ENCODE measurements at regions not wholly inside any gene's neighbourhood (a gene's known extent, or its start where the extent isn't known, plus 50 kb on each side); places are given as distances from the start of the nearest gene placed in this dataset.

DNA sequence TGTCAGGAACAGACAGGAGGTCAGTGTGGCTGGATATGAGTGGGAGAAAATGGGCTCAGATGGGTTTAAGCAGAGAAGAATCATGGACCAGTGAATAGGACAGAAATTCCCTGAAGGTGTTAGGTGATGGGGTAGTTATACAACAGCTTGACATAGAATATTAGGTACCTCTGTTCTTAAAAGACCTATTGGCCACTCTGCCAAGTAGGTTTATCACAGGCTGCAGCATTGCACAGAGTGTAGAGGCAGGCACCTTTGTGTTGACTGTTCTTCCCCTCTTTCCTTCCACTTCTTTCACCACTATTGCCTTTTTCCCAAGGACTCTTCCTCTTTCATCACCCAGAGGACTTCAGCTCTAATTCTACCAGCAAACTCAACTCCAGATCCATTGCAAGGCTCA is 274.4 kb downstream of the CDCA7 start:
- H3K4me3 ChIP-seq (ENCODE audit: low read depth, low read length): no peak overlapping the region

DNA sequence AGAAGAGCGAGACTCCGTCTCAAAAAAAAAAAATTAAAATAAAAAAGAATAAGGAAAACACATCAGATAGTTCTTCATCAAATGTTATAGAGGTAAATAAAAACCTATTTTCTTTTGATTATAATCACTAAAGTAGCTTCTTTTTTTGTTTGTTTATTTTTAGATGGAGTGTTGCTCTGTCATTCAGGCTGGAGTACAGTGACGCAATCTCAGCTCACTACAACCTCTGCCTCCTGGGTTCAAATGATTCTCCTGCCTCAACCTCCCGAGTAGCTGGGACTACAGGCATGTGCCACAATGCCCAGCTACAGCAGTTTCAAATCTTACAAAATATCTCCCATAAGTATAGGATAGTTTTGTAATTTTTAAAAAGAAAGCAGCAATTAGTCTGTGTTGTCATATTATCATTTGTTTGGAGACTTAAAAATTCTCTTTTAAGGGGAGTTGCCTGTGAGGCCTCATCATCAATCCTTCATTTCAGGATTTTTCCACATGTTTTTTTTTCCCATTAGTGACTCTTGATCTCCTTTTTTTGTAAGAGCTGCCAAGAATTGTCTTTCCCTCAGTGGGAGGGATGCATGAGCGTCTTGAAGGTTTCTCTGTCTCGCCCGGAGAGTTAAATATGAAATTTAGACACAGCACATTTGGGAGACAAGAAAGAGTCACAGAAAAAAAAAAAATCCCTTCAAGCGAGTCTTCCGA is 275.9 kb downstream of the CDCA7 start:
- H3K4me3 ChIP-seq (ENCODE audit: low read depth, low read length): no peak overlapping the region

DNA sequence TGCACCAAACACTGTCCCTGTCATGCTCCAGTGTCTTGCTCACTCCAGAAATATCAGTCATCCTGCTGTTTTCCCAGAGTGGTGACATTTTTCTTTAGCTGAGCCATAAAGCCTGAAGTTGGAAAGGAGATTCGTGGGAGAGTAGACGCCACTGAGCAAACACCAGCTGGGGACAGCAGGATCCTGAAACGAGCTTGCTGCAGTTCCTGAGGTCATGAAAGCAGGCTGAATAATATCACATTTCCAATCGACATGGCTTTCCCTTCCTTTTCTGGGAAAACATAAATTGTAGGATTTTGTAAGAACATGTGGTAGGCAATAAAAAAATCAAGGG is 276.4 kb downstream of the CDCA7 start:
- H3K4me3 ChIP-seq (ENCODE audit: low read depth, low read length): no peak overlapping the region

DNA sequence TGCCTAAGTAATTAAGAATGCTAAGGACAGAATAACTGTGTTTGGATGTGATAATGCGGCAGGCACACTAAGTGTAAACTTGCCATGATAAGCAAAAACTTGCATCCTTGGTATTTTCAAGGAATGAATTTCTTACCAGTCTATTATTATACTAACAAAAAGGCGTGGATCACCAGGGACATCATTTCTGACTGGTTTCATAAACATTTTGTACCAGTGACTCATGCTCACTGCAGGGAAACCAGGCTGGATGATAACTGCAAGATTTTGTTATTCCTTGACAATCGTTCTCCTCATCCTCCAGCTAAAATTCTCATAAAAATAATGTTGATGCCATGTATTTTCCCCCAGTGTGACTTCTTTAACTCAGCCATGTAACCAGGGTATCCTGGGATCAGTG is 289.5 kb downstream of the CDCA7 start:
- H3K4me3 ChIP-seq (ENCODE audit: low read depth, low read length): no peak overlapping the region

DNA sequence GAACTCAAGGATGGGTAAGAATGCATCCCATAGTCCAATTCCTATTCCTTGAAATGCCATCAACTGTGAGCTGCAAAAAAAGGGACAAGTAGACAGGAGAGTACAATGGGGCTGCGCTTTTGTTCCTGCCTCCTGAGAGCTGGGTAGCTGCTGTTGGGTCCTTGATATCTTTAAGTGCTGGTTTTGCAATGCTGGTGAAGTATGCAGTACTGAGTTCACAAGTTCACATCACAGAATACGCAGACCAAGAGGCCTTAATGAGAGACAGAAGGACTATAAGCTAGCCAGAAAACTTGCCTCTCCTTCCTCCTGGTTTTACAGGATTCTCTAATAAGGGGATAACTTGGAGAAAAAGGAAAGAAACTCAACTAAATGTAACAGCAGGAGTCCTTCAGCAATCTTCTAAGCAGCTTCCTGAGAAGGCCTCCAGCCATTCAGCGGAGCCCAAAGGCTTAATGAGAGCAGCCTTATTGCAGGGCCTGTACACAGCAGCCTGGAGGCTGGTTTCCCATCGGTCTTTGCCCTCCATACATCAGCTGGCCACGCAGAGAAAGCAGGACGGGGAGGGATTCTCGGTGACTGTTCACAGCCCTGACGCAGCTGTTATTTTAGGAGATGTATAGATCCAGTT is 293.1 kb downstream of the CDCA7 start:
- no peak overlapping the region for H3K4me3 ChIP-seq (ENCODE audit: low read depth, low read length)

DNA sequence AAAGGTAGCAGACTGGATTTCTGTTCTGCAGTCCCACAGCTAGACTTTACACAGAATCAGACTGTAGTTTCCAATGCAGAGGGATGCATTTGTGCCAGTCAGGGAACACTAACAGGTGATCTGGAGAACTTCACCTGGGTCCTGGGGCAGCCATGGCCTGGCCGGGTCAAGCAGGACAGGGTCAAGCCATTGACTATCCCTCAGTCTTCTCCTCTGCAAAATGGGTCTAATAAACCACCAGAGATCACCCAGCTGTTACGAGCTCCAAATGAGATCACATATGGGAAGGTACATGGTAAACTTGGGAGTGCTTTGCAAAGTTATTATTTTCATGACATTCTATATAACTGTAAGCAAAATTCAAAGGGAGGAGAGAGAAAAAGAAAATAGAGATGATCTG is 294.1 kb downstream of the CDCA7 start:
- no peak overlapping the region for H3K4me3 ChIP-seq (ENCODE audit: low read depth, low read length)

DNA sequence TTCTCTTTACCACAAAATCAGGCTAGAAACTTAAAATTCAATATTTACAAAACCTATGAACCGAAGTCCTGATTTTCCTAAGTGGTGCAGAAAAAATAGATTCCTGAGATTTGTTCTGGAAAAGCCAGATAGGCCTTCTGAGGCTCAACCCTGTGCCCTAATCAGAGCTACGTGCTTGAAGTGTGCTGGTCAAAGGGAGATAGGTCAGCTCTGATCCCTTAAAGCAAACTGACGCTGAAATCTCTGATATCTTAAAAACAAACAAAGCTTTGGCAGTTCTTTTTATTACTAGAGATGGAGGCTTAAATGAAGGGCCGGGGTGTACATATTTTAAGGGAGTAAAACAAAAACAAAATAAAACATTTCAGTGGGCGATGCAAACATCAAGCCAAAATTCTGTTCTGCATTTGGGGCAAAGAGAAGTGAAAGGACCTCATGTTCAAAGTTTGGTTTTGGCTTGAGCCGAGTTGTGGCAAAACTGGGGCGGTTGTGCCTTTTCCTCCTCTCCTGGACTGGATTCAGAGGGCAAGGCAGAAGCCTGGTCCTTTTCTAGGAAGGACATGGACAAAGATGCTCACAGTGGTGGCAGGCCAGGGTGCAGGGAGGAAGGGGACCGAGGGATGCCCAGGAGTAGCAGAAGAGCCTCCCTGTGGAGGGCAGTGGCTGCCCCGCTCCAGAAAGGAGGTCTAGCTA is 295.0 kb downstream of the CDCA7 start:
- H3K4me3 ChIP-seq (ENCODE audit: low read depth, low read length): no peak overlapping the region

DNA sequence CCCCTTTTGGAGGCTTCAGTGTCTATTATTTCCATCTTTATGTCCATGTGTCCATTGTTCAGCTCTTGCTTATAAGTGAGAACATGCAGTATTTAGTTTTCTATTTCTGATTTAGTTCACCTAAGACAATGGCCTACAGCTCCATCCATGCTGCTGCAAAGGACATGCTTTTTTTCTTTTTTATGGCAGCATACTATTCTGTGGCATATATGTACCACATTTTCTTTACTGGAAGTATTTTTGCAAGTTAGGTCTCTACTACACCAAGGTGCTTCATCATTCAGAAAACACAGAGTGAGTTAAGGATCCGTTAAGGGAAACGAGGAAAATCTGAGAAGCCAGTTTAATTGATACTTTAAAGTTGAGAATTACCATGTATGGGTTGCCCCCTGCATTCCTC is 297.2 kb downstream of the CDCA7 start:
- H3K4me3 ChIP-seq (ENCODE audit: low read depth, low read length): no peak overlapping the region

DNA sequence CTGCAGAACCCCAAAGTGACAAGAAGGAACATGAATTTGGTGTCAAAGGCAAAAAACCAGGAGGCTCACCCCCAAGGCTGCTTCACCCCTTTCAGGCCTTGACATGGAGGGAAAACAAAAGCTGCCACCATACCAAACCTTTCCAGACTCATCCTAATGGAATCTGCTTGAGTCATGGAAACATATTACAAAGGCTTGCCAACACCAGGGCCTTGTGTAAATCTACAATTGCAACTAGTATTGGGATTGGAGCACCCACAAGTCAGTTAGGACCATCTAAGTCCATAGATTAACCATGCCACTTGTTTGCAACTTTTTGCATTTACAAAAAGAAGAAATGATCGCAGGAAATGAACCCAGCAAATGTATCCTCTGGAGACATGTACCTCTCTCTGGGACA is 297.6 kb downstream of the CDCA7 start:
- H3K4me3 ChIP-seq (ENCODE audit: low read depth, low read length): no peak overlapping the region

DNA sequence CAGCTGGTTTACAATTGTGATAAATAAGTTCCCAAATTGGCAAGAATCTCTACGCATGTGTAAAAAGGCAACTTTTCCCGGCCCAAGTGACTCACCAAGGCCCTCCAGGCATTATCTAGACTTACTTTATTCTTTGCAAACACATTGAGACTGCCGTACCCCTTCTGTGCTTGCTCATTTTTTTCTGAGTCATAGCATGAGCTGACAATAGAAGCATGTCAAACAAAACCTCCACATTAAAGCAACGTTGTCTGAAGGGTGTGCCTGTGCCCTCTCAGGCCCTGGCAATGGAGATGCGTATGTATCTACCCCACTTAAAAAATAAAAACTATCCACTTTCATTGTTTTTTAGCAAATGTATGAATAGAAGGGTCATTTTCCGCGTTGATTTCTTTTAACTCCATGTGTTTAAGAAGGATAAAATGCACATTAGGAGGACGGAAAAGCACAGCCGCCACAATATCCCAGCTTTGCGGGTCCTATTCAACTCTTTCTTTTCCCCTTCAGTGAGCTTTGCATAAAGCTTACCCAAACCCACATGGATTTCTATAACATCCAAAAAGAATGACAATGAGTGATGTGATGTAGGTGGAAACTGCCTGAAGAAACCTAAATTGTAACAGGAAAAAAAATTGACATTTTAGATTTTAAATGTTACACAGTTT is 298.2 kb downstream of the CDCA7 start:
- H3K4me3 ChIP-seq (ENCODE audit: low read depth, low read length): no peak overlapping the region

DNA sequence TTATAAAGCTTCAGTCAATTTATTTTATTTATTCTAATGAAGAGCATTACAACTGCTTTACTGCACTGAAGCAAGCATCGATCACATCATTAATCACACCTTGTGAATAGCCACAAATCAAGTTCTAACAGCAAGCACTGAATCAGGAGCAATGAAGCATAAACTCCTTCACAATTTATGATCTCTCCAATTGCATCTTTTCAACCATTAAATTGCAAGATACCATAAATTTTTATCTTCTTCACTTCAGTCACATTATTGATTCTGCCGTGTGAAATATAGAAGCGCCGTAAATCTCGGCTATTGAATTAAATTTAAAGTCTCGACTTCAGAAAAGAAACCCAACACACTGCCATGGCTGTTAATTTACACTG is 298.7 kb downstream of the CDCA7 start:
- H3K4me3 ChIP-seq (ENCODE audit: low read depth, low read length): no peak overlapping the region

DNA sequence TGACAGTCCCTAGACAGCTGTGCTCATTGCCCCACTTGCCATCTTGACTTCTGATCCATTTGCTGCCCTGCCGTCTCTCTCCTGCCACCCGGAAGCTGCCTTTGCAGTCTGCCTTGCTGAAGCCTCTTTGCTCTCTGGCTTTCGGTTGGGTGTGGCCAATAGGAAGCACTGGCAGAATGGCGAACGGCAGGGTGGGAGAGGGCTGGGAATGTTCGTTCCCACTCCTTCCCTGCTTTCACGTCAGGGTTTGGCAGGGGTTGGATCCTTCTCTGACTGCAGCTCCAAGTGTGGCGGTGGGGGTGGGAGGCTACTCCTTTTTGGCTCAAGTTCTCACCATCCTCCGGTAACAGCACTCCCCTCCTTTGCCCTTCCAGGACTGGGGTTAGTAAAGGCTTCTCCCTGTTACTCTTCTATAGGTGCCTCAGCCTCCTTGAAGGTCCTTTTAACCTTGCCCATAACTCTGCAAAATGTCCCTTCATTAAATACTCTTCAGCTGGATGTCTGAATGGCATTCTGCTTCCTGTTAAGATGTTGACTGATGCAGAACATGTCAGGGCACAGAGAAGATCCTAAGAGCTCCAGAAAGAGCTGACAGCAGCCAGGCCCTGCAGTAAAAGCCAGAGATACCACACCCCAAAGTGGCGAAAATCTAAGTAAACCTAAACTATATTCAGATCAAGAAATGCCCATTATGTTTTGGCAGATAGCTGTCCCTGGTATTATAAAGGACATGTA is 299.7 kb downstream of the CDCA7 start:
- H3K4me3 ChIP-seq (ENCODE audit: low read depth, low read length): no peak overlapping the region

DNA sequence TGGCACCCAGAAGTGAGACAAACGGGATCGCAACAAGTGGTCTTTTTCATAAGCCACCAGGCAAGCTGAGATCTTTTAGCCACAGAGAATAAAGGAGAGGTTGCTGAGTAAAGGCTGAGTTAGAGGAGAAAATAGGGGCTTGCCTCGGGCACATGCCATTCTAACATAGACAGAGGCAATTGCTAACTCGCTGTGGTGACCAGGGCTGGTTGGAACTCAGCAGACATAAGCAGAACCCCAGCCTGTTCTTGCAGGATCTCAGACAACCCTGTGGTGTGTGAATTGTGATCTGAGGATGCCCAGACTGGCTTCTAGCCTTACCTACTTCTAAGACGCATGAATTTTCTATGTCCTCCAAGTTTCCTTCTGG is 300.2 kb downstream of the CDCA7 start:
- H3K4me3 ChIP-seq (ENCODE audit: low read depth, low read length): no peak overlapping the region

DNA sequence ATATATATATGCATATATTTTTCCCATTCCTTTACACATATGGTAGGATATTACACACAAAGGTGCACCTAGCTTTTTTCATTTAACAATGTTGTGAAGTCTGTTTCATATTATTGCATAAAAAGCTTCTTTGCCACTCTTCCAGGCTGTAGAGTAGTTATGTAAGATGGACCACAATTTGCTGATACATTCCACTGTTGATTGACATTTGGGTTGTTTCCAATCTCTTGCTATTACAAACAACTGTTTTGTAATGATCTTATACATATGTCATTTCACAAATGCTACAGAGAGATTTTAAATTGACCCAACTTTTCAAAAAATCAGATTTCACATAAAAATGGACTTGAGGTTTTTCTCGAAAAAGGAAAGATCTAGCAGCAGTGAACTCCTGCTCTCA is 301.4 kb downstream of the CDCA7 start:
- no peak overlapping the region for H3K4me3 ChIP-seq (ENCODE audit: low read depth, low read length)

DNA sequence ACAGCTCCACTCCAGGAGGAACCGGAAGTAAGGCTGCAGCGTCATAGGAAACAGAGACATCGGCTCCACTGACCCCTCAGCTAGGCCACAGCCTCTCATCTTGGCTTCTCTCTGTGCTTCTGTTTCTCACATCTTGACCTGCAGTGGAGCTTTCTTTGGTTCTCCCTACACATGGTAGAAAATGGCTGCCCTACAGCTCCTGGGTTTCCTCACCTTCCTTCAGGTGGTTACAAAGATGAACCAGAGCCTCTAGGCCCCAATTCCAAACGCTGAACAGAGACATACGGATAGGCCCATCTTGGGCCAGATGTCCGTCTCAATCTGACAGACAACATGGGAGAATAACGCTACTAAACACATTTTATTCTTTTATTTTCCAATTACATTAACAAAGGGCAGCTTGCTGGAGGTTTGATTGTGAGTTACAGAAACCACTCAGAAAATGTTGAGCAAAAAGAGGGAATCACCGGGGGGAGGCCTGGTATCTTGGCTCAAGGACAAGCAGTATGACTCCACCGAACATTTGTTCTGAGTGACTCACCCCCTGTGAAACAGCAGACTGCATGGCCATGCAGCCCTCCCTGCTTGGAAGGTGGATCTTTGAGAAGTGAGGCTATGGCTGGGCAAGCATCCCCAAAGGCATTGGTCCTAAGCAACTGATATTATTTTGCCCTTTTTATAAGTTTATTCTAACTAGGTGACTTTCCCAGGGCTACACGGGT is 303.5 kb downstream of the CDCA7 start:
- H3K4me3 ChIP-seq (ENCODE audit: low read depth, low read length): no peak overlapping the region

DNA sequence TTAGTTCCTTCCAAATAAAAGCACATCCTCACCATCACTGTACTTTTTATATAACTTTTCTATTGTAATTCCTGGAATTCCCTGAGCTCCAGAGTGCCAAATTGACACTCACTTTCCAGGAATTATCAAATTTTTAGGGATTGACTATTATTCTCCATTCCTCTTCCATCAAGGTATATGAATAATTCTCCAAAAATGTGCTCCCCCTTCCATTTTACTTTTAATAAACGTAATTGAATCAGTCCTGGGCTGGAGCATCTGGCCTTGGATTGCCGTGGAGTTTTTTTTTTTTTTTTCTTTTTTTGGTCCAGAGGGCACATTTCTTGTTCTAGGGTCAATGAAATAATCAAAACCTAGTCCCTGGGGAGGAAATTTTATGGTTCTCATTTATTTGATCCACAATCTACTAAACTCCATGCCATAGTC is 304.3 kb downstream of the CDCA7 start:
- no peak overlapping the region for H3K4me3 ChIP-seq (ENCODE audit: low read depth, low read length)

DNA sequence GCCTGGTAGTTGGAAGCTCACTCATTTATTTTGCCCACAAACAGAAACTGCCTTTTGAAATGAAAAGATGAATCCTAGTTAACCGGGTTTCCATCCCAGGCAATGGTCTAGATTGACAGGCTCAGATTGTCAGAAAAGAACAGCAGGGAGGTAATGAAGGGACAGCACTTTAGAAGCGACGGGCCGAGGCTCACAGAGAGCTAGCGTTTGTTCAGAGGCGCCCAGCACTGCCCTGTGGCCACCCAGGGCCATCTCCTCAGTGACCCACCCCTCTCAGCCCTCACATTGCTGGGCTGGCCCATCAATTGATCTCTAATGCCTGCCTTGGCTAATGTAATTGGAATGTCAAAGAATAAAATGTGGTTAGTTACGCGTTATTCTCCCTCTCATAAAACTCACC is 304.8 kb downstream of the CDCA7 start:
- H3K4me3 ChIP-seq (ENCODE audit: low read depth, low read length): no peak overlapping the region

DNA sequence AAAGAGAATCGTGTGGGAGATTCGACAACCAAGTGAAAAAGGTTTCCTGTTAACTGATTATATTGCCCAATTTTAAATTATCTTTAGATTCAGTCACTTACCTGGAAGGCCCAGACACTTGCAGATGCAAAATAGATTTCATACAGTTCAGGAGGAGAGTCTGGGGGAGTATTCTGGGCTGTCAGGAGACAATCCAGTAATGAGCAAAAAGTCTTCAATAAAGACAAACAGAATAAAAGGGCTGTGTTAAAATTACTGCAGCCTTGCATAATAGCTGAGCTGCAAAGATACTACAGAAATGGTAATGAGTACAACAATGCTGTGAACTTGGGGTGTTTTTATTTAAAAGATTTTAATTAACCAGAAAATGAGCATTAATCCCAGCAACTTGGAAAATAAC is 303.6 kb downstream of the SP3 start:
- H3K4me3 ChIP-seq (ENCODE audit: low read depth, low read length): no peak overlapping the region

DNA sequence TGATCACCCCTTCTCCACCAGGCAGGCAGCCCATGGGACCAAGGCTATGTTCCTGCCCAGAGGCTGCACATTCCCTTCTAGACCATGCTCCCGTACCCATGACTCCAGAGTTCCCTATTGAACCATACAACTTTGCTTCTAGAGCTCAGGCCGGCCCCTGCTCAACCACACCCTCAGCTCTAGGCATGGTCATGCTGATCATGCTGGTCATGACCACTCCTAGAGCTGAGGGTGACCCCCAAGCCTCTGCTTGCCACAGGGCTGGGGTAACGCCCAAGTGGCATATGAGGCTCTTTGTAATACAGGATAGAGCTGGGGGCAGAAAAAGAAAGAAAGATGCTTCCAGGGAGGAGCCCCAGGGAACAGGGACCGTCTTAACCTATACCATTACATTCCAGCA is 301.8 kb downstream of the SP3 start:
- H3K4me3 ChIP-seq (ENCODE audit: low read depth, low read length): no peak overlapping the region

DNA sequence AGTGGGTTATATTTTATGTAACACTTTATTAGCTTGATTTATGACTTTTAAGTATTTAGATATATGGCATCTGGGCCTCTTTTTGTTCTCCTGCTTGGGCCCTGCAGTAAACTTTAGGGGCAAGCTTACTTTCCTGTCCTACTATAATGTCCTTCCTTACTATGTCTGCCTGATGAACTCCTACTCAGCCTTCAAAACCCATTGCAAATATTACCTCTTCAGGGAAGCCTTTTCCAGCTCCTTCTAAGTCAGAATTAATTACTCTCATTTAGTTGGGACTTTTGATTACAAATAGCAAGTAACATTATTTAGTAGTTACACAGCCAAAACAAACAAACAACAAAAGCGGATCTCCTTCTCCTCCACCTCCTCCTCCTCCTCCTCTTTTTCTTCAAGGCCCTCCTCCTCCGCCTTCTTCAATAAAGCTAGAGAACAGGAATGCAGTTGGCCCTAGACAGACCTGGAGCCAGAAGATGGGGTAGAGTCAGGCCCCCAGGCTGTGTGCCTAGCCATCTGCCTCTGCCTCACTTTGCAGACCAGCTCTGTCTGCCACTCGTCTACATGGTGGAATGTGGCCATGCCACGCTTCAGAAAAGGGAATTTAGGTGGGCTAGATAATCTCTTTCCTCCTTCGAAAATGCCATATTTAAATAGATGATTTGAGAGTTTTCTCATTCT is 301.2 kb downstream of the SP3 start:
- H3K4me3 ChIP-seq (ENCODE audit: low read depth, low read length): no peak overlapping the region

All from iPS-11a (cell line).